Astrocyte (in vitro differentiated cells and primary cell): ENCODE measurements at regions not wholly inside any gene's neighbourhood (a gene's known extent, or its start where the extent isn't known, plus 50 kb on each side); places are given as distances from the start of the nearest gene placed in this dataset.

Experiments used
- DNase-seq: peaks from one replicate; pipeline ENCODE4 v3.0.0-alpha.2; 2010; ENCODE audit warnings: low read depth
- FAIRE-seq: peaks from 2 replicates; lab custom pipeline; 2011; peaks lifted over from hg19 to GRCh38; lab: Jason Lieb, UNC
- H2AFZ ChIP-seq: 2 replicates; pipeline ENCODE4 v1.6.0; 2012; ENCODE audit warnings: low read depth, low read length, inconsistent platforms
- H3K27ac ChIP-seq: 2 replicates; pipeline ENCODE4 v1.5.1; 2011; ENCODE audit warnings: low read depth, low read length, inconsistent platforms
- H3K27me3 ChIP-seq: 2 replicates; pipeline ENCODE4 v1.6.0; 2011; ENCODE audit warnings: low read length, inconsistent platforms; ENCODE audit not compliant: insufficient read depth
- H3K36me3 ChIP-seq: 2 replicates; pipeline ENCODE4 v1.5.1; 2011; ENCODE audit warnings: low read length, inconsistent platforms; ENCODE audit not compliant: insufficient read depth
- H3K4me1 ChIP-seq: 2 replicates; pipeline ENCODE4 v1.5.1; 2011; ENCODE audit warnings: low read length, inconsistent platforms; ENCODE audit not compliant: insufficient read depth
- H3K4me2 ChIP-seq: 2 replicates; pipeline ENCODE4 v1.6.0; 2012; ENCODE audit warnings: low read length, inconsistent platforms
- H3K4me3 ChIP-seq: 2 replicates; pipeline ENCODE4 v1.5.1; 2011; ENCODE audit warnings: low read depth, mild to moderate bottlenecking, low read length, inconsistent platforms; ENCODE audit not compliant: insufficient read depth
- H3K79me2 ChIP-seq: 2 replicates; pipeline ENCODE4 v1.6.0; 2012; ENCODE audit warnings: mild to moderate bottlenecking, low read length, inconsistent platforms; ENCODE audit not compliant: insufficient read depth
- H3K9ac ChIP-seq: 2 replicates; pipeline ENCODE4 v1.6.0; 2012; ENCODE audit warnings: mild to moderate bottlenecking, low read length, inconsistent platforms
- H3K9me3 ChIP-seq: 2 replicates; pipeline ENCODE4 v1.5.1; 2012; ENCODE audit warnings: low read depth, mild to moderate bottlenecking, low read length, inconsistent platforms; ENCODE audit not compliant: insufficient read depth
- H4K20me1 ChIP-seq: 2 replicates; pipeline ENCODE4 v1.6.0; 2012; ENCODE audit warnings: low read length, inconsistent platforms; ENCODE audit not compliant: insufficient read depth
- H3K27ac Mint-ChIP-seq: one replicate; pipeline ENCODE4 v1.8.0; 2021; ENCODE audit warnings: mild to moderate bottlenecking, mixed read lengths; ENCODE audit not compliant: unreplicated experiment
- H3K27me3 Mint-ChIP-seq: one replicate; pipeline ENCODE4 v1.8.0; 2021; ENCODE audit warnings: low read depth, mixed read lengths; ENCODE audit not compliant: unreplicated experiment
- H3K36me3 Mint-ChIP-seq: one replicate; pipeline ENCODE4 v1.8.0; 2021; ENCODE audit warnings: low read depth, mixed read lengths; ENCODE audit not compliant: unreplicated experiment
- H3K4me1 Mint-ChIP-seq: one replicate; pipeline ENCODE4 v1.8.0; 2021; ENCODE audit warnings: low read depth, mixed read lengths; ENCODE audit not compliant: unreplicated experiment
- H3K4me3 Mint-ChIP-seq: one replicate; pipeline ENCODE4 v1.8.0; 2021; ENCODE audit warnings: mild to moderate bottlenecking, moderate library complexity, mixed read lengths; ENCODE audit not compliant: unreplicated experiment
- H3K9me3 Mint-ChIP-seq: one replicate; pipeline ENCODE4 v1.8.0; 2021; ENCODE audit warnings: mild to moderate bottlenecking, mixed read lengths; ENCODE audit not compliant: unreplicated experiment
- EZH2 ChIP-seq: IDR thresholded peaks from 2 replicates; pipeline ENCODE4 v1.6.1; 2012; ENCODE audit warnings: mild to moderate bottlenecking, low read length, inconsistent platforms; ENCODE audit not compliant: insufficient read depth
- TF ChIP-seq, protein P1 (sequence below): IDR thresholded peaks from 2 replicates; pipeline ENCODE4 v1.5.1; 2011; ENCODE audit warnings: low read depth, mild to moderate bottlenecking, inconsistent platforms, low read length, moderate library complexity; ENCODE audit not compliant: insufficient read depth

DNA sequence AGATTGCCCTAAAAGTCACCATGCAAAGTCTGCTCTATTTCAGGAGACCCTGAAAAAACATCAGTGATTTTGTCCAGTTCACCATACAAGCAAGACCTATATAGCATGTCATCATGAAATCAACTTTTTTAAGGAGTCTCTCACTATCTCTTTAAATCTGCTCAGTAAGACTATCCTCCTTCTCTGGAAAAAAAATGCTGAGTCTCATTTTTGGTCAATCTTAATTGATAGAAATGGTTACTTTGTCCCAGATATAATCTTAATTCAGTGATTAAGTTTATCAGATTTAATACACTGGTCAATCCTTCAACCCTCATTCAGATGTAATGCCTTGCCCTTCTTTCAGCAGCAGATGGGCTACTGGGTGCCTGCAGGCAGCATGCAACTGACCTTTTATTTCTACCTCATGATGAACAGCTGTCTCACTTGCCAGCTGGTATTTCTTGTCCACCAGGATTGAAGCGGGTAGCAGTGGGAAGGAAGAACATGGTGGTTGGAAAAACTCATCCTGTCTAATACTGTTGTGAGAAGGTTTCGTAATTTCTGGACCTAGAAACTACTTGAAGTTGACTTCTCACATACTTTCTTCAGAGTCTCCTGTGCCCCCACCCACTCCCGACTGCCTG lies 375.3 kb downstream of the DNAH5 start:
- H3K27ac ChIP-seq, result no peak overlapping the region
- peaks cover 18% of the 10 kb centered on the region for H3K4me1 ChIP-seq
- H3K79me2 ChIP-seq, result no peaks in the 10 kb centered on the region
- no peaks in the 10 kb centered on the region for H3K27me3 Mint-ChIP-seq
- H3K9ac ChIP-seq, result no peak overlapping the region
- peaks cover 26% of the 10 kb centered on the region for H3K4me1 Mint-ChIP-seq
- no peak overlapping the region for H3K4me3 Mint-ChIP-seq
- no peak overlapping the region for H2AFZ ChIP-seq
- FAIRE-seq (no peak), DNase-seq (no peak)
- no peak overlapping the region for H3K4me3 ChIP-seq
- no peaks in the 10 kb centered on the region for H3K36me3 ChIP-seq
- H3K9me3 ChIP-seq, result no peaks in the 10 kb centered on the region
- H3K36me3 Mint-ChIP-seq, result no peaks in the 10 kb centered on the region
- no peaks in the 10 kb centered on the region for H3K27me3 ChIP-seq
- H3K9me3 Mint-ChIP-seq, result peaks cover 9% of the 10 kb centered on the region
- no peak overlapping the region for H3K4me2 ChIP-seq
- H4K20me1 ChIP-seq, result no peaks in the 10 kb centered on the region
- TF ChIP-seq EZH2, result no peak
- TF ChIP-seq, protein P1, sequence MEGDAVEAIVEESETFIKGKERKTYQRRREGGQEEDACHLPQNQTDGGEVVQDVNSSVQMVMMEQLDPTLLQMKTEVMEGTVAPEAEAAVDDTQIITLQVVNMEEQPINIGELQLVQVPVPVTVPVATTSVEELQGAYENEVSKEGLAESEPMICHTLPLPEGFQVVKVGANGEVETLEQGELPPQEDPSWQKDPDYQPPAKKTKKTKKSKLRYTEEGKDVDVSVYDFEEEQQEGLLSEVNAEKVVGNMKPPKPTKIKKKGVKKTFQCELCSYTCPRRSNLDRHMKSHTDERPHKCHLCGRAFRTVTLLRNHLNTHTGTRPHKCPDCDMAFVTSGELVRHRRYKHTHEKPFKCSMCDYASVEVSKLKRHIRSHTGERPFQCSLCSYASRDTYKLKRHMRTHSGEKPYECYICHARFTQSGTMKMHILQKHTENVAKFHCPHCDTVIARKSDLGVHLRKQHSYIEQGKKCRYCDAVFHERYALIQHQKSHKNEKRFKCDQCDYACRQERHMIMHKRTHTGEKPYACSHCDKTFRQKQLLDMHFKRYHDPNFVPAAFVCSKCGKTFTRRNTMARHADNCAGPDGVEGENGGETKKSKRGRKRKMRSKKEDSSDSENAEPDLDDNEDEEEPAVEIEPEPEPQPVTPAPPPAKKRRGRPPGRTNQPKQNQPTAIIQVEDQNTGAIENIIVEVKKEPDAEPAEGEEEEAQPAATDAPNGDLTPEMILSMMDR, result no peak
- no peak overlapping the region for H3K27ac Mint-ChIP-seq

DNA sequence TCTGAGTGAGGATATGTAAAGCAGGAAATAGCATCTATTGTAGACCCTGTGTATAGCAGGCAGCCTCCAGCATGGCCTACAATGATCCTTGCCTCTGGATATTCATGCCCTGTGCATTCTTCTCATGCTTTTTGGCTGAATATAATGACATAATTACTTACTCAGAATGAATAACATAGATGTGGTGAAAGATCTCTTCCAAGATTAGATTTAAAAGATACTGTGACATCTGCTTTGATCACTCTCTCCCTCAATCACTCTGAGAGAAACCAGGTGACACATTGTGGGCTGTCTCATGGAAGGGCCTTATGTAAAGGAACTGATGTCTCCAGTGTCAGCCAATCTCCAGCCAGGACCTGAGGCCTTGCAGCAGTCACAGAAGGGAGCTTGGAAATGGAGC lies 376.7 kb downstream of the DNAH5 start:
- DNase-seq, result peak; percentile 81

DNA sequence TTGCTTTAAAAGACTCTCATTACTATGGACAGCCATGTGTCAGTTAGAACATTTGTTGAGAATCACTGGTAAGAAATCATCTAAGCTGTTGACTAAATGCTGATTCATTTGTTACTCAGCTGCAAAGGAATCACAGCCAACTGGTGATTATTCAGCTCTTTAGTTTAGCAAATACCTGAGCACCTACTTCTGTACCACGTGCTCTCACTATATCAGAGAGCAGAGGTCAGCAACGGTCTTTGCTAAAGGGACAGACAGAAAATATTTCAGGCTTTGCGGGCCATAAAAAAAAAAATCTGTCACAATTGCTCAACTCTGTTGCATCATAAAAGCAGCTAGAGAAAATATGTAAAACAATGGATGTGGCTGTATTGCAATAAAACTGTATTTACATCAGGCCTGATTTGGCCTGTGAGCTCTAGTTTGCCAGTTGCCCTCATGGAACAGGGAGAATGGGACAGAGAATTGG lies 377.6 kb downstream of the DNAH5 start:
- no peaks in the 10 kb centered on the region for H3K27me3 ChIP-seq
- H3K27ac ChIP-seq, result peak overlapping the region; percentile 82
- H3K9me3 Mint-ChIP-seq, result peaks cover 9% of the 10 kb centered on the region
- no peak overlapping the region for H2AFZ ChIP-seq
- peak overlapping the region; percentile 40 for H3K4me2 ChIP-seq
- no peaks in the 10 kb centered on the region for H3K27me3 Mint-ChIP-seq
- TF ChIP-seq EZH2, result no peak
- TF ChIP-seq, protein P1, result no peak
- H3K4me3 ChIP-seq, result no peak overlapping the region
- peaks cover 23% of the 10 kb centered on the region for H3K4me1 Mint-ChIP-seq
- H3K27ac Mint-ChIP-seq, result peak overlapping the region; percentile 89
- H3K4me3 Mint-ChIP-seq, result no peak overlapping the region
- H4K20me1 ChIP-seq, result no peaks in the 10 kb centered on the region
- FAIRE-seq (peak; percentile 96), DNase-seq (peak; percentile 80)
- H3K4me1 ChIP-seq, result peaks cover 18% of the 10 kb centered on the region
- H3K9ac ChIP-seq, result peak overlapping the region; percentile 41
- H3K79me2 ChIP-seq, result no peaks in the 10 kb centered on the region
- no peaks in the 10 kb centered on the region for H3K36me3 ChIP-seq
- H3K36me3 Mint-ChIP-seq, result no peaks in the 10 kb centered on the region
- no peaks in the 10 kb centered on the region for H3K9me3 ChIP-seq

More for the DNA sequence above, 376.7 kb downstream of the DNAH5 start:
- H3K4me3 ChIP-seq, result no peak overlapping the region
- no peak overlapping the region for H3K9ac ChIP-seq
- peaks cover 18% of the 10 kb centered on the region for H3K4me1 ChIP-seq
- no peaks in the 10 kb centered on the region for H4K20me1 ChIP-seq
- Mint-ChIP-seq H3K9me3 (peaks cover 9% of the 10 kb centered on the region), H3K4me1 (peaks cover 24% of the 10 kb centered on the region), H3K27me3 (no peaks in the 10 kb centered on the region), H3K36me3 (no peaks in the 10 kb centered on the region), H3K4me3 (no peak overlapping the region), H3K27ac (peak overlapping the region; percentile 89)
- no peaks in the 10 kb centered on the region for H3K9me3 ChIP-seq
- H2AFZ ChIP-seq, result no peak overlapping the region
- no peaks in the 10 kb centered on the region for H3K79me2 ChIP-seq
- H3K36me3 ChIP-seq, result no peaks in the 10 kb centered on the region
- peak overlapping the region; percentile 40 for H3K4me2 ChIP-seq
- H3K27ac ChIP-seq, result peak overlapping the region; percentile 82
- no peaks in the 10 kb centered on the region for H3K27me3 ChIP-seq
- TF ChIP-seq EZH2, result no peak
- TF ChIP-seq, protein P1, result no peak
- peak; percentile 88 for FAIRE-seq
